ENCODE measurements at regions not wholly inside any gene's neighbourhood (a gene's known extent, or its start where the extent isn't known, plus 50 kb on each side); places are given as distances from the start of the nearest gene placed in this dataset.

DNA sequence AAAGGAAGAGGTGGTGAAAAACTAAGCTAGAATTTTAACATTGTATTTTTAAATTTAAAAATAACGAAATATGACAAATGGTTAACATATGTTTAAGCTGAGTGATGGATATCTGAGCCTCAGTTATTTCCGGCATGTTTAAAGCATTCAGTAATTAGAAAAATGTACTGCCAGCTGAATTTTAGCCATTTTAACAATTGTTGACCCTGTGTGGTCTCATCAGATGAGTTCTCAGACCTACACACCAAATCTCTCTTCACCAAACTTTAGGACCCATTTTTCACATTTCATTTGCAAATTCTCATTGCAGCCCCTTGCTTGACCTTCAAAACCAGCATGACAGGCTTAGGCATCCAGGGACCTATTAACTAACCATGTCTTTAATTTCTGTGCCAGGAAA lies 91.5 kb upstream of the RGPD4 start:
- H3K27ac ChIP-seq (ENCODE audit: insufficient read length, low read depth, low read length) = no peak overlapping the region
- no peak overlapping the region for H3K23ac ChIP-seq (ENCODE audit: insufficient read length, low read depth, low read length)
- TF ChIP-seq, protein P1, sequence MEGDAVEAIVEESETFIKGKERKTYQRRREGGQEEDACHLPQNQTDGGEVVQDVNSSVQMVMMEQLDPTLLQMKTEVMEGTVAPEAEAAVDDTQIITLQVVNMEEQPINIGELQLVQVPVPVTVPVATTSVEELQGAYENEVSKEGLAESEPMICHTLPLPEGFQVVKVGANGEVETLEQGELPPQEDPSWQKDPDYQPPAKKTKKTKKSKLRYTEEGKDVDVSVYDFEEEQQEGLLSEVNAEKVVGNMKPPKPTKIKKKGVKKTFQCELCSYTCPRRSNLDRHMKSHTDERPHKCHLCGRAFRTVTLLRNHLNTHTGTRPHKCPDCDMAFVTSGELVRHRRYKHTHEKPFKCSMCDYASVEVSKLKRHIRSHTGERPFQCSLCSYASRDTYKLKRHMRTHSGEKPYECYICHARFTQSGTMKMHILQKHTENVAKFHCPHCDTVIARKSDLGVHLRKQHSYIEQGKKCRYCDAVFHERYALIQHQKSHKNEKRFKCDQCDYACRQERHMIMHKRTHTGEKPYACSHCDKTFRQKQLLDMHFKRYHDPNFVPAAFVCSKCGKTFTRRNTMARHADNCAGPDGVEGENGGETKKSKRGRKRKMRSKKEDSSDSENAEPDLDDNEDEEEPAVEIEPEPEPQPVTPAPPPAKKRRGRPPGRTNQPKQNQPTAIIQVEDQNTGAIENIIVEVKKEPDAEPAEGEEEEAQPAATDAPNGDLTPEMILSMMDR (conservative IDR thresholded peaks at IDR 0.05) = no peak
- no peak overlapping the region for H2BK120ac ChIP-seq (ENCODE audit: low read depth, low read length, poor library complexity, severe bottlenecking)
- H3K14ac ChIP-seq (ENCODE audit: insufficient read depth, low read length) = no peak overlapping the region
- H3K27ac Mint-ChIP-seq = no peak overlapping the region
- no peaks in the 10 kb centered on the region for H3K9me3 Mint-ChIP-seq
- H3T11ph ChIP-seq (ENCODE audit: low read length) = no peak overlapping the region
- no peaks in the 10 kb centered on the region for H4K20me1 ChIP-seq (ENCODE audit: control insufficient read depth, insufficient read depth, insufficient read length)
- no peak overlapping the region for H3K56ac ChIP-seq (ENCODE audit: insufficient read length, low read depth, low read length)
- H3K79me2 ChIP-seq (ENCODE audit: insufficient read depth, low read length) = no peaks in the 10 kb centered on the region
- no peaks in the 10 kb centered on the region for H3K27me3 ChIP-seq (ENCODE audit: insufficient read depth, low read length)
- H3K4ac ChIP-seq (ENCODE audit: low read depth, low read length) = no peak overlapping the region
- no peaks in the 10 kb centered on the region for H3K27me3 Mint-ChIP-seq (ENCODE audit: low read depth)
- no peak overlapping the region for H3K4me3 Mint-ChIP-seq
- no peak overlapping the region for H2AFZ ChIP-seq (ENCODE audit: low read length)
- no peak overlapping the region for H4K8ac ChIP-seq (replicated peaks; ENCODE audit: insufficient read length, low read depth, low read length)
- no peaks in the 10 kb centered on the region for H3K9me3 ChIP-seq (ENCODE audit: control insufficient read depth, low read depth, low read length)
- H2BK12ac ChIP-seq (ENCODE audit: insufficient read length, low read depth, low read length) = no peak overlapping the region
- no peaks in the 10 kb centered on the region for H3K79me1 ChIP-seq (ENCODE audit: insufficient read depth, low read depth, low read length, poor library complexity, severe bottlenecking)
- 100% methylated on average over 1 of the region's 2 CpGs for WGBS (ENCODE audit: extremely low coverage, insufficient read length, low lambda C conversion rate)
- H3K4me2 ChIP-seq (ENCODE audit: insufficient read depth, insufficient read length, low read length) = no peak overlapping the region
- no peaks in the 10 kb centered on the region for H3K4me1 ChIP-seq (ENCODE audit: insufficient read depth, low read length)
- no peak overlapping the region for H2BK20ac ChIP-seq (ENCODE audit: low read depth, low read length, poor library complexity, severe bottlenecking)
- H3K36me3 Mint-ChIP-seq (ENCODE audit: insufficient read depth in 1 of 3, low read depth in 3 of 3) = no peaks in the 10 kb centered on the region
- no peak overlapping the region for H2BK5ac ChIP-seq (ENCODE audit: insufficient read length, low read length)
- H4K91ac ChIP-seq (ENCODE audit: insufficient read length, low read depth, low read length) = no peak overlapping the region
- no peaks in the 10 kb centered on the region for H3K23me2 ChIP-seq (ENCODE audit: insufficient read length, low read depth, low read length, poor library complexity, severe bottlenecking)
- no peak overlapping the region for H3K9ac ChIP-seq (ENCODE audit: extremely low read depth, insufficient read length, low read length)
- no peak overlapping the region for H2BK15ac ChIP-seq (ENCODE audit: low read depth, low read length)
- no peak overlapping the region for H2AK5ac ChIP-seq (ENCODE audit: insufficient read length, low read length)
- H3K18ac ChIP-seq (ENCODE audit: insufficient read length, low read depth, low read length) = no peak overlapping the region
- peaks cover 0 to 2% of the 10 kb centered on the region in 2 experiments; a peak in 1 of 4 replicates for H3K4me1 Mint-ChIP-seq
- DNase-seq = no peak
- H4K5ac ChIP-seq (ENCODE audit: insufficient read length, low read depth, low read length) = no peak overlapping the region

Measured in H9 (cell line).